Superior temporal gyrus (tissue), 1 donor: ENCODE measurements at regions not wholly inside any gene's neighbourhood (a gene's known extent, or its start where the extent isn't known, plus 50 kb on each side); places are given as distances from the start of the nearest gene placed in this dataset.
A peak's percentile ranks its signal among the peaks of the same experiment; 100 is the strongest.
"Not testable (repeated sequence)": the region's sequence is repeated elsewhere in the genome, so short reads cannot be mapped to it uniquely, and the experiment has no call there.

Experiments
- DNase-seq: peaks from one replicate; pipeline ENCODE4 v3.0.0-alpha.2; 2016; ENCODE audit errors: extremely low spot score

- no peak for DNase-seq
These were observed 234.5 kb downstream of the TFAP2A start for GRCh38 chr6:10180138-10181074.

GRCh38 chr6:10177704-10178103 lies 237.2 kb downstream of the TFAP2A start:
- DNase-seq: no peak

- DNase-seq: no peak
These were observed 239.5 kb downstream of the TFAP2A start for GRCh38 chr6:10175362-10175761.

GRCh38 chr6:10174761-10175160 lies 240.1 kb downstream of the TFAP2A start:
- no peak for DNase-seq

- no peak for DNase-seq
These were observed 240.8 kb downstream of the TFAP2A start for GRCh38 chr6:10174056-10174455.

GRCh38 chr6:10171706-10172105 lies 243.2 kb downstream of the TFAP2A start:
- not testable (repeated sequence) for DNase-seq

GRCh38 chr6:10170816-10171215 lies 244.1 kb downstream of the TFAP2A start:
- DNase-seq: no peak

GRCh38 chr6:10166031-10166430 lies 248.8 kb downstream of the TFAP2A start:
- no peak for DNase-seq

GRCh38 chr6:10163203-10163962 lies 251.5 kb downstream of the TFAP2A start:
- DNase-seq: no peak

GRCh38 chr6:10156875-10157274 lies 258.0 kb downstream of the TFAP2A start:
- DNase-seq: no peak

GRCh38 chr6:10154251-10154650 lies 260.6 kb downstream of the TFAP2A start:
- DNase-seq: no peak

GRCh38 chr6:10151144-10151915 lies 263.5 kb downstream of the TFAP2A start:
- no peak for DNase-seq

GRCh38 chr6:10149603-10150002 lies 265.3 kb downstream of the TFAP2A start:
- DNase-seq: no peak

GRCh38 chr6:10146715-10147451 lies 268.0 kb downstream of the TFAP2A start:
- DNase-seq: peak; percentile 77

- DNase-seq: no peak
These were observed 270.1 kb downstream of the TFAP2A start for GRCh38 chr6:10144772-10145171.

GRCh38 chr6:10141746-10142443 lies 273.0 kb downstream of the TFAP2A start:
- DNase-seq: no peak

- no peak for DNase-seq
These were observed 274.1 kb downstream of the TFAP2A start for GRCh38 chr6:10140824-10141223.

GRCh38 chr6:10140136-10140535 lies 274.7 kb downstream of the TFAP2A start:
- DNase-seq: no peak

GRCh38 chr6:10138917-10139316 lies 276.0 kb downstream of the TFAP2A start:
- DNase-seq: no peak

GRCh38 chr6:10136636-10137035 lies 278.2 kb downstream of the TFAP2A start:
- no peak for DNase-seq

GRCh38 chr6:10134185-10134584 lies 280.7 kb downstream of the TFAP2A start:
- DNase-seq: not testable (repeated sequence)
